ENCODE measurements at regions not wholly inside any gene's neighbourhood (a gene's known extent, or its start where the extent isn't known, plus 50 kb on each side); places are given as distances from the start of the nearest gene placed in this dataset.

- H3K4me3 ChIP-seq (ENCODE audit: low read depth, low read length): no peak overlapping the region
- no peaks in the 10 kb centered on the region for H3K36me3 ChIP-seq (replicated peaks)
- H3K27me3 ChIP-seq (replicated peaks): no peaks in the 10 kb centered on the region
- no peak for DNase-seq
- no peak for TF ChIP-seq CTCF (IDR thresholded peaks at IDR 0.05; ENCODE audit: low read depth, low read length, missing control alignments)
- in situ Hi-C loops (cut with HindIII; ENCODE audit: low pct_ligation_motif_present, low sequenced_read_pairs): no loop called here
- H3K27ac ChIP-seq: no peak overlapping the region
Observed at GRCh38 chr6:66662721-66663507, 955.9 kb upstream of the EYS start.

GRCh38 chr6:66662196-66662595 lies 955.2 kb upstream of the EYS start:
- no peak overlapping the region for H3K27ac ChIP-seq
- no peak for DNase-seq
- no peaks in the 10 kb centered on the region for H3K36me3 ChIP-seq (replicated peaks)
- no peak overlapping the region for H3K4me3 ChIP-seq (ENCODE audit: low read depth, low read length)
- no peaks in the 10 kb centered on the region for H3K27me3 ChIP-seq (replicated peaks)
- in situ Hi-C loops (cut with HindIII; ENCODE audit: low pct_ligation_motif_present, low sequenced_read_pairs): no loop called here
- peak; percentile 45 for TF ChIP-seq CTCF (IDR thresholded peaks at IDR 0.05; ENCODE audit: low read depth, low read length, missing control alignments)

- TF ChIP-seq CTCF (IDR thresholded peaks at IDR 0.05; ENCODE audit: low read depth, low read length, missing control alignments): no peak
Observed at GRCh38 chr6:66655420-66655819, 948.4 kb upstream of the EYS start.

GRCh38 chr6:66638518-66638917 lies 931.5 kb upstream of the EYS start:
- DNase-seq: no peak
- in situ Hi-C loops (cut with HindIII; ENCODE audit: low pct_ligation_motif_present, low sequenced_read_pairs): no loop called here
- Histone ChIP-seq H3K4me3 (ENCODE audit: low read depth, low read length) (no peak overlapping the region), H3K36me3 (replicated peaks) (no peaks in the 10 kb centered on the region), H3K27ac (no peak overlapping the region), H3K27me3 (replicated peaks) (no peaks in the 10 kb centered on the region)
- TF ChIP-seq CTCF (IDR thresholded peaks at IDR 0.05; ENCODE audit: low read depth, low read length, missing control alignments): no peak

More at GRCh38 chr6:66655420-66655819, 948.4 kb upstream of the EYS start:
- no peak for DNase-seq
- Histone ChIP-seq H3K27ac (no peak overlapping the region), H3K36me3 (replicated peaks) (no peaks in the 10 kb centered on the region), H3K4me3 (ENCODE audit: low read depth, low read length) (no peak overlapping the region), H3K27me3 (replicated peaks) (no peaks in the 10 kb centered on the region)
- in situ Hi-C loops (cut with HindIII; ENCODE audit: low pct_ligation_motif_present, low sequenced_read_pairs): no loop called here

- H3K27me3 ChIP-seq (replicated peaks): no peaks in the 10 kb centered on the region
- in situ Hi-C loops (cut with HindIII; ENCODE audit: low pct_ligation_motif_present, low sequenced_read_pairs): no loop called here
- no peak overlapping the region for H3K4me3 ChIP-seq (ENCODE audit: low read depth, low read length)
- TF ChIP-seq CTCF (IDR thresholded peaks at IDR 0.05; ENCODE audit: low read depth, low read length, missing control alignments): no peak
- H3K36me3 ChIP-seq (replicated peaks): no peaks in the 10 kb centered on the region
- no peak overlapping the region for H3K27ac ChIP-seq
- no peak for DNase-seq
Observed at GRCh38 chr6:66638099-66638498, 931.1 kb upstream of the EYS start.

- no peak overlapping the region for H3K4me3 ChIP-seq (ENCODE audit: low read depth, low read length)
- no peak overlapping the region for H3K27ac ChIP-seq
- no peaks in the 10 kb centered on the region for H3K27me3 ChIP-seq (replicated peaks)
- H3K36me3 ChIP-seq (replicated peaks): no peaks in the 10 kb centered on the region
- TF ChIP-seq CTCF (IDR thresholded peaks at IDR 0.05; ENCODE audit: low read depth, low read length, missing control alignments): no peak
- in situ Hi-C loops (cut with HindIII; ENCODE audit: low pct_ligation_motif_present, low sequenced_read_pairs): no loop called here
- DNase-seq: no peak
Observed at GRCh38 chr6:66628917-66629316, 921.9 kb upstream of the EYS start.

All from brain microvascular endothelial cell (primary cell).